WTC11 (cell line): ENCODE measurements at regions not wholly inside any gene's neighbourhood (a gene's known extent, or its start where the extent isn't known, plus 50 kb on each side); places are given as distances from the start of the nearest gene placed in this dataset.
"Not testable (repeated sequence)": the region's sequence is repeated elsewhere in the genome, so short reads cannot be mapped to it uniquely, and the experiment has no call there.

Experiments
- ATAC-seq: fragments of 200-7000 bp; cut with Tn5 transposase; 2 replicates; pipeline ENCODE4 v1.10.0; 2021; ENCODE audit warnings: mild to moderate bottlenecking, moderate library complexity
- CTCF ChIA-PET: fragments of 300-600 bp; sonication (Branson Sonifier 250); formaldehyde crosslinking; loops from one replicate; lab custom pipeline; 2021; ENCODE audit warnings: antibody characterized with exemption; lab: Charles Lee
- POLR2A ChIA-PET: fragments of 350-600 bp; sonication (Branson Sonifier 250); formaldehyde crosslinking; loops from one replicate; lab custom pipeline; 2021; ENCODE audit warnings: antibody characterized with exemption; lab: Charles Lee
- DNase-seq: peaks from one replicate; pipeline ENCODE4 v3.0.0; 2021; ENCODE audit warnings: low spot score
- H3K27ac Mint-ChIP-seq: 2 replicates; pipeline ENCODE4 v1.8.0; 2021; ENCODE audit warnings: mixed read lengths
- H3K27me3 Mint-ChIP-seq: 2 replicates; pipeline ENCODE4 v1.8.0; 2021; ENCODE audit warnings: low read depth, mild to moderate bottlenecking, moderate library complexity, mixed read lengths
- H3K36me3 Mint-ChIP-seq: 2 replicates; pipeline ENCODE4 v1.8.0; 2021; ENCODE audit warnings: mixed read lengths
- H3K4me1 Mint-ChIP-seq: 2 replicates; pipeline ENCODE4 v1.8.0; 2022; ENCODE audit warnings: mixed read lengths
- H3K4me3 Mint-ChIP-seq: 2 replicates; pipeline ENCODE4 v1.8.0; 2021; ENCODE audit warnings: mild to moderate bottlenecking, moderate library complexity, mixed read lengths
- H3K9me3 Mint-ChIP-seq: 2 replicates; pipeline ENCODE4 v1.8.0; 2021; ENCODE audit warnings: mixed read lengths
- AR ChIP-seq: fragments of 250-450 bp; sonication (Bioruptor Pico); IDR thresholded peaks from 2 replicates; pipeline ENCODE4 v1.9.0; 2021; ENCODE audit warnings: mild to moderate bottlenecking
- CREM ChIP-seq: sonication (generic); formaldehyde crosslinking; IDR thresholded peaks from 2 replicates; pipeline ENCODE4 v1.8.1; 2022; ENCODE audit warnings: mild to moderate bottlenecking, missing genetic modification reagents, moderate library complexity
- E2F1 ChIP-seq: sonication (generic); formaldehyde crosslinking; IDR thresholded peaks from 2 replicates; pipeline ENCODE4 v1.8.0; 2022; ENCODE audit warnings: mild to moderate bottlenecking, missing genetic modification reagents
- E2F4 ChIP-seq: sonication (generic); formaldehyde crosslinking; IDR thresholded peaks from 2 replicates; pipeline ENCODE4 v1.8.1; 2022; ENCODE audit warnings: low read depth, mild to moderate bottlenecking, moderate library complexity, missing genetic modification reagents, borderline replicate concordance
- E2F5 ChIP-seq: sonication (generic); formaldehyde crosslinking; IDR thresholded peaks from 2 replicates; pipeline ENCODE4 v1.8.1; 2022; ENCODE audit warnings: mild to moderate bottlenecking, moderate library complexity, missing genetic modification reagents
- IRF1 ChIP-seq: sonication (generic); formaldehyde crosslinking; IDR thresholded peaks from 2 replicates; pipeline ENCODE4 v1.8.0; 2023; ENCODE audit warnings: missing genetic modification reagents
- JAZF1 ChIP-seq: fragments of 250-450 bp; sonication (Bioruptor Pico); IDR thresholded peaks from 2 replicates; pipeline ENCODE4 v1.9.0; 2021; ENCODE audit warnings: moderate library complexity, mild to moderate bottlenecking, inconsistent platforms
- JUN ChIP-seq: sonication (generic); formaldehyde crosslinking; IDR thresholded peaks from 2 replicates; pipeline ENCODE4 v1.8.0; 2023; ENCODE audit warnings: mild to moderate bottlenecking, missing genetic modification reagents
- NR2C2 ChIP-seq: sonication (generic); formaldehyde crosslinking; IDR thresholded peaks from 2 replicates; pipeline ENCODE4 v1.8.0; 2022; ENCODE audit warnings: mild to moderate bottlenecking, missing genetic modification reagents
- NR3C1 ChIP-seq: sonication (generic); formaldehyde crosslinking; conservative IDR thresholded peaks from 2 replicates; pipeline ENCODE4 v1.8.1; 2023; ENCODE audit warnings: low read depth, mild to moderate bottlenecking, missing genetic modification reagents
- SMAD3 ChIP-seq: sonication (generic); formaldehyde crosslinking; IDR thresholded peaks from 2 replicates; pipeline ENCODE4 v1.8.0; 2022; ENCODE audit warnings: missing genetic modification reagents, mild to moderate bottlenecking, borderline replicate concordance
- SOX15 ChIP-seq: fragments of 250-450 bp; sonication (Bioruptor Pico); IDR thresholded peaks from 2 replicates; pipeline ENCODE4 v1.9.0; 2021; ENCODE audit warnings: mild to moderate bottlenecking
- SP1 ChIP-seq: sonication (generic); formaldehyde crosslinking; conservative IDR thresholded peaks from 2 replicates; pipeline ENCODE4 v1.8.1; 2022; ENCODE audit warnings: missing genetic modification reagents
- TEAD1 ChIP-seq: sonication (generic); formaldehyde crosslinking; IDR thresholded peaks from 2 replicates; pipeline ENCODE4 v1.8.0; 2022; ENCODE audit warnings: mild to moderate bottlenecking, missing genetic modification reagents
- TEAD4 ChIP-seq: sonication (generic); formaldehyde crosslinking; IDR thresholded peaks from 2 replicates; pipeline ENCODE4 v1.8.0; 2022; ENCODE audit warnings: mild to moderate bottlenecking, missing genetic modification reagents
- ZBTB21 ChIP-seq: sonication (generic); formaldehyde crosslinking; IDR thresholded peaks from 2 replicates; pipeline ENCODE4 v1.8.1; 2023; ENCODE audit warnings: mild to moderate bottlenecking, missing genetic modification reagents, borderline replicate concordance
- ZMAT4 ChIP-seq: fragments of 250-450 bp; sonication (Bioruptor Pico); IDR thresholded peaks from 2 replicates; pipeline ENCODE4 v1.9.0; 2021; ENCODE audit warnings: mild to moderate bottlenecking
- ZNF138 ChIP-seq: sonication (generic); formaldehyde crosslinking; conservative IDR thresholded peaks from 2 replicates; pipeline ENCODE4 v1.8.1; 2022; ENCODE audit warnings: mild to moderate bottlenecking, moderate library complexity, missing genetic modification reagents
- ZNF263 ChIP-seq: sonication (generic); formaldehyde crosslinking; IDR thresholded peaks from 2 replicates; pipeline ENCODE4 v1.8.1; 2022; ENCODE audit warnings: low read depth, mild to moderate bottlenecking, moderate library complexity, missing genetic modification reagents
- ZNF416 ChIP-seq: fragments of 250-450 bp; sonication (Bioruptor Pico); IDR thresholded peaks from 2 replicates; pipeline ENCODE4 v1.9.0; 2021; ENCODE audit warnings: mild to moderate bottlenecking, inconsistent platforms
- TF ChIP-seq, protein P1 (sequence below): sonication (generic); formaldehyde crosslinking; IDR thresholded peaks from 2 replicates; pipeline ENCODE4 v1.8.1; 2022; ENCODE audit warnings: missing genetic modification reagents, borderline replicate concordance

- no peak for TF ChIP-seq AR
- TF ChIP-seq SMAD3 (CRISPR knock-in tag) = no peak
- no peak for TF ChIP-seq ZMAT4 (CRISPR knock-in tag)
Observed at GRCh38 chr11:34769224-34769623, 147.0 kb downstream of the APIP start (continued).

DNA sequence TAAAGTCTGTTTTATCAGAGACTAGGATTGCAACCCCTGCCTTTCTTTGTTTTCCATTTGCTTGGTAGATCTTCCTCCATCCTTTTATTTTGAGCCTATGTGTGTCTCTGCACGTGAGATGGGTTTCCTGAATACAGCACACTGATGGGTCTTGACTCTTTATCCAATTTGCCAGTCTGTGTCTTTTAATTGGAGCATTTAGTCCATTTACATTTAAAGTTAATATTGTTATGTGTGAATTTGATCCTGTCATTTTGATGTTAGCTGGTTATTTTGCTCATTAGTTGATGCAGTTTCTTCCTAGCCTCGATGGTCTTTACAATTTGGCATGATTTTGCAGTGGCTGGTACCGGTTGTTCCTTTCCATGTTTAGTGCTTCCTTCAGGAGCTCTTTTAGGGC, 141.7 kb downstream of the EHF start:
- DNase-seq, H3K27ac Mint-ChIP-seq, ATAC-seq, POLR2A ChIA-PET, H3K27me3 Mint-ChIP-seq, H3K4me1 Mint-ChIP-seq, CTCF ChIA-PET, H3K4me3 Mint-ChIP-seq: not testable (repeated sequence)
- Mint-ChIP-seq H3K9me3 (peaks cover 52% of the 10 kb centered on the region), H3K36me3 (peaks cover 58% of the 10 kb centered on the region)

- no peak for TF ChIP-seq JAZF1
- TF ChIP-seq TEAD1 (CRISPR knock-in tag) = no peak
- TF ChIP-seq AR = no peak
- no peak for TF ChIP-seq TEAD4
- no peak for TF ChIP-seq IRF1 (CRISPR knock-in tag)
- no peak for TF ChIP-seq ZNF263
- TF ChIP-seq SP1 (CRISPR knock-in tag) = no peak
- no peak for TF ChIP-seq CREM (CRISPR knock-in tag)
- no peak for TF ChIP-seq JUN (CRISPR knock-in tag)
- TF ChIP-seq, protein P1, sequence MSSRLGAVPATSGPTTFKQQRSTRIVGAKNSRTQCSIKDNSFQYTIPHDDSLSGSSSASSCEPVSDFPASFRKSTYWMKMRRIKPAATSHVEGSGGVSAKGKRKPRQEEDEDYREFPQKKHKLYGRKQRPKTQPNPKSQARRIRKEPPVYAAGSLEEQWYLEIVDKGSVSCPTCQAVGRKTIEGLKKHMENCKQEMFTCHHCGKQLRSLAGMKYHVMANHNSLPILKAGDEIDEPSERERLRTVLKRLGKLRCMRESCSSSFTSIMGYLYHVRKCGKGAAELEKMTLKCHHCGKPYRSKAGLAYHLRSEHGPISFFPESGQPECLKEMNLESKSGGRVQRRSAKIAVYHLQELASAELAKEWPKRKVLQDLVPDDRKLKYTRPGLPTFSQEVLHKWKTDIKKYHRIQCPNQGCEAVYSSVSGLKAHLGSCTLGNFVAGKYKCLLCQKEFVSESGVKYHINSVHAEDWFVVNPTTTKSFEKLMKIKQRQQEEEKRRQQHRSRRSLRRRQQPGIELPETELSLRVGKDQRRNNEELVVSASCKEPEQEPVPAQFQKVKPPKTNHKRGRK (CRISPR knock-in tag) = no peak
- TF ChIP-seq ZBTB21 (CRISPR knock-in tag) = no peak
- no peak for TF ChIP-seq E2F4 (CRISPR knock-in tag)
- TF ChIP-seq E2F1 (CRISPR knock-in tag) = no peak
- no peak for TF ChIP-seq E2F5 (CRISPR knock-in tag)
- no peak for TF ChIP-seq ZNF416 (CRISPR knock-in tag)
- no peak for TF ChIP-seq NR3C1 (CRISPR knock-in tag)
- no peak for TF ChIP-seq ZNF138 (CRISPR knock-in tag)
- no peak for TF ChIP-seq NR2C2 (CRISPR knock-in tag)
- TF ChIP-seq ZMAT4 (CRISPR knock-in tag) = no peak
- TF ChIP-seq SOX15 (CRISPR knock-in tag) = no peak
- ChIA-PET POLR2A (no interaction called here), CTCF (interaction anchor here (0.5 kb wide), 1 partner anchor 1479 kb away, joined by 3 read pairs; no protein-coding TSS in a partner anchor)
- no peak overlapping the region for H3K4me3 Mint-ChIP-seq
- no peaks in the 10 kb centered on the region for H3K27me3 Mint-ChIP-seq
- peaks cover 36% of the 10 kb centered on the region for H3K36me3 Mint-ChIP-seq
- ATAC-seq (no peak), DNase-seq (no peak)
- no peaks in the 10 kb centered on the region for H3K4me1 Mint-ChIP-seq
- H3K9me3 Mint-ChIP-seq = peaks cover 21% of the 10 kb centered on the region
- no peak overlapping the region for H3K27ac Mint-ChIP-seq
Observed at GRCh38 chr11:34758262-34758661, 137.4 kb downstream of the EHF start.
